Stimulated activated CD8-positive, alpha-beta memory T cell treated with anti-CD3 and anti-CD28 coated beads, Interleukin-12 subunit alpha, Interleukin-12 subunit beta, amount 100 ng/mL, for 4 hours (primary cell): ENCODE measurements at regions not wholly inside any gene's neighbourhood (a gene's known extent, or its start where the extent isn't known, plus 50 kb on each side); places are given as distances from the start of the nearest gene placed in this dataset.

Experiments
- DNase-seq: peaks from one replicate; pipeline ENCODE4 v3.0.0-alpha.2; 2020; ENCODE audit warnings: low read depth

GRCh38 chr2:111219285-111219684 lies 98.6 kb downstream of the BCL2L11 start:
- no peak for DNase-seq

- DNase-seq = no peak
Measured at GRCh38 chr2:111219734-111220505, 99.2 kb downstream of the BCL2L11 start.

- no peak for DNase-seq
Measured at GRCh38 chr2:111220962-111221361, 100.2 kb downstream of the BCL2L11 start.

DNA sequence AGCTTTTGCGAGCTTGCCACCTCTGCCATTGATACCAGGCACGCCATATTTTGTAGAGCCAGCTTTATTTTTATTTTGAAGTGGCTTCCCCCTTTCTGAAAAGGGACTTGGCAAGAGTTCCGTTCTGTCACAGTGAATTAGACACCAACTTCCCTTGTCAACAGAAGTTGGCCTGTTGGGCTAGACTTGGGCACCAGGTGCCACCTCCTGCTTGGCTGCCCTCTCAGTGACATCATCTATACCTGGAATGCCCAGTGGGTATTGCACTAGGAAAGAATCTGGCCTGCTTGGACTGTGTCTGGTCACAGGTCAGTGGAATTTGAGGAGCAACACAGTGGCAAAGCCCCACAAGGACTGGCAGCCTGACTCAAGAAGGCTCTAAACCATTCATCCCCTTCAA lies 101.0 kb downstream of the BCL2L11 start:
- DNase-seq = no peak

- DNase-seq = no peak
Measured at GRCh38 chr2:111222204-111222866, 101.6 kb downstream of the BCL2L11 start.

DNA sequence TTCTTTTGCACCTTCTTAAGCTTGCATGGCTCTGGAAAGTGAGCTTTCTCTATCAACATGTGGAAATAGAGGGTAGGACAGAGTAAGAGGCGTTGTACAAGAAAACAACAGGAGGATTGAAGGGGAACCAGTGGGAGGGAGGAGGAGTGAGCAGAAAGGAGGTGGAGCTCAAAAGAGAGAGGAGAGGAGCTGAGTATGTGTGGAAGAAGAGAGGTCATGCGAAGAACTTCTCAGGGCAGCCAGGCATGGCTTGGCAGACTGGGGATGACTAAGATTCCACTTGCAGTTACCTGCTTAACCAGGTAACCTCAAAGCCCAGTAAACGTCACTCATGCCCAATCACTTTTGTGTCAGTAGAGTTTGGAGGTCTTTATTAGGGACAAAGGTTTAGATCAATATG lies 105.1 kb downstream of the BCL2L11 start:
- no peak for DNase-seq

DNA sequence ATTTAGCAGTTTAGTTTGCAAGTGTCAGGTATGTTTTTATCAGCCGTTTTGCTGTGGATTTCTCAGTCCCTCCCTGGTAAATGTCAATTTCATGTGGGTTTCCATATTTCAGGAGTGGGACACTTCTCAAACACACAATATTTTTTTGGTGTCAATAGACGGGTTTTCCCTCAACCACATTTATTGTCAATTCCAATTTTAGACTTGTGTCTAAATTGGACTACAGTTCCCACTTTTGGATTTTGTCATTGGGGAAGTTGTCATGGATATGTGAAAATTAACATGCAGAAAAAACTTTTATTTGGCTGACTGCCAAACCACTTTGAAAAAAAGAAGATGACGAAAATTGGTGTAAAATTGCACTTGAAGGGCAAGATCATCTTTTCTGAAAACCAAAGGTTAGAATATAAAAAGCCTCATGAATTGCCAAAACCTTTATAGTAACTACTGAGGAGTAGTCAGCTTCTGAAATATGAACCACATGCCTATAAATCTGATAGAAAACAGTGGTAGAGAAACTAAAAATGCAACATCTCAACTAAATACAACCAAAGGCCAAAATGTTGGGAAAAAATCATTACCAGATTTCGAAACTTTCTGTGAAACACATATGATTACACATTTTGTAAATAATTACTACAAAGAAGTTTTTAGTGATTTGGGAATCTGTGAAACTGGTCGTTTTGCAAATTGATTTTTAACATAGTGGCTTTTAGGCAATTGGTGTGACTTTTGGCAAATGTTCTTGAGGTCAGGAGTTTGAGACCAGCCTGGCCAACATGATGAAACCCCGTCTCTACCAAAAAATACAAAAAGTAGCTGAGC lies 106.4 kb downstream of the BCL2L11 start:
- no peak for DNase-seq

GRCh38 chr2:111227716-111228141 lies 107.0 kb downstream of the BCL2L11 start:
- no peak for DNase-seq

- no peak for DNase-seq
Measured at GRCh38 chr2:111231532-111232252, 111.0 kb downstream of the BCL2L11 start.

- no peak for DNase-seq
Measured at GRCh38 chr2:111235192-111236015, 114.7 kb downstream of the BCL2L11 start.

DNA sequence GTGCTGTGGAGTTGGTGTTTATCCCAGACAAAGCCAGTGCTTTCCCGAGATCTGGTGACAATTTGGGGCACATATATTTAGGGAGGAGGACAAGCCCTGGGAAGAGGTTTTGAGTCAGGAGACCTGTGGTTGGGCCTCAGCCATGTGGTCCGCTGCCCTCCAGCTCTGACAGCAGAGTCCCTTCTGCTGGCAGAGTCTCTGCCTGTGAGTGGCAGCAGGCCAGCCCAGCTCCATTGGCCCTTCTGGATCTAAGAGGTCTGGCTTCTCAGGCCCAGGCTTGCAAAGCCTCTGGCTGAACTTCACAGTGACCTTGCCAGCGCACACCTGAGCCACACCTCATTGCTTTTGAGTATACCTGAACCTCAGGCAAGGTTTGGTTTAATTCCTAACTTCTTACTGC lies 115.3 kb downstream of the BCL2L11 start:
- no peak for DNase-seq

GRCh38 chr2:111238296-111238695 lies 117.6 kb downstream of the BCL2L11 start:
- no peak for DNase-seq

- no peak for DNase-seq
Measured at GRCh38 chr2:111239107-111239506, 118.4 kb downstream of the BCL2L11 start.

DNA sequence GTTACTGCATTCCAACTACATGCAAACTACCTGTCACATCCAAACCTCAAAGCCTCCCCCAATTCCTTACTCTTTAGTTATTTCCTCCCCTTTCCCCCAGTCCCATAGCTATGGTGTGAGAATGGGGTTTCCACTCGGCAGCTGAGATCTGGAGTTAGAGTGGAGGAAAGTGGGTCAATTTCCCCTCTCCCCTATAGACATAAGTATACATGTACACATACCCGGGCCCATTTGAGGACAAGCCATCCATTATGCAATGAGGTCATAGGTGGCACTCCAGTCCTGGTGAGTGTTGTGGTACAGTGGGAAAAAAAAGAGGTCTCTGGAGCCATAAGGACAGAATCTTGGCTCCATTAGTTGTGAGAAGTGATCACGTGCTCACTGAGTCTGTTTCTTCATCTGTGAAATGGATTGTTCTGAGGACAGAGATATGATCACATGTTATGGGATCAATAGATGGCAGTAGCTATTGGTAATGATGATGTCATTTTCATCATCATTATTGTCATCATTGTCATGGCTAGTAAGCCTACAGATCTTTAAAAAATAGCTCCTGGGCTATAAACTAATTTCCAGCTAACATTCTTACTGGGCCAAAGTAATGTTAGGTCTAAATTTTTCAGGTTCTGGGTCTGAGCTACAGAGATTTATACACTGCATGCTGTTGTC lies 119.0 kb downstream of the BCL2L11 start:
- no peak for DNase-seq

DNA sequence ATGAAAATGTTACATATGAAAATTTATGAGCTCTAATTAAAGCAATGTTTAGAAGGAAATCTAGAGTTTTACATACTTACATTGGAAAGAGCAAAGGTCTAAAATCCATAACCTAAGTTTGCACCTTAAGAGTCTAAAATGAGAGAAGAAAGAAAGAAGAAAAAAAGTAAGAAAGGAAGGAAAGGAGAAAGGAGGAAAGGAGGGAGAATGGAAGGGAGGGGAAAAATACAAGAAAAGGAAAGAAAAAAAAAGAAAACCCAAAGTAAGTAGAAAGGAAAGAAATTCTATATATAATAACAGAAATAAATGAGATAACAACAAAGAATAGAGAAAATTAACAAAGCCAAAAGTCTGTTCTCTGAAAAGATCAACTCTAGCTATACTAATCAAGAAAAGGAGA lies 122.6 kb downstream of the BCL2L11 start:
- no peak for DNase-seq

DNA sequence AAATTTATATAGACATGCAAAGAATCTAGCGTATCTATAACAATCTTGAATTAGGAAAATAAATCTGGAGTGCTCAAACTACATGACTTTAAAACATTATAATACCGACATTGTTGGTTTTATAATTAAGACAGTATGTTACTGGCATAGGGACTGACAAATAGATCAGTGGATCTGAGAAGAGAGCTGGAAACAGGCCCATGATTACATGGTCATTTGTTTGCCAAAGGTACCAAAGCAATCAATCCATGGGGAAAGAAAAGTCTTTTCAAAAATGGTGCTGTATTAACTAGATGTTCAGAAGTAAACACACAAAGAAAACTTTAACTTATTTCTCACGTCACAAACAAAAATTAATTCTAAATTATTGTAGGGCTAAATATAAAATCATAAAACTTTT lies 124.2 kb downstream of the BCL2L11 start:
- no peak for DNase-seq

GRCh38 chr2:111246620-111247061 lies 125.9 kb downstream of the BCL2L11 start:
- no peak for DNase-seq

- no peak for DNase-seq
Measured at GRCh38 chr2:111247491-111247890, 126.8 kb downstream of the BCL2L11 start.

DNA sequence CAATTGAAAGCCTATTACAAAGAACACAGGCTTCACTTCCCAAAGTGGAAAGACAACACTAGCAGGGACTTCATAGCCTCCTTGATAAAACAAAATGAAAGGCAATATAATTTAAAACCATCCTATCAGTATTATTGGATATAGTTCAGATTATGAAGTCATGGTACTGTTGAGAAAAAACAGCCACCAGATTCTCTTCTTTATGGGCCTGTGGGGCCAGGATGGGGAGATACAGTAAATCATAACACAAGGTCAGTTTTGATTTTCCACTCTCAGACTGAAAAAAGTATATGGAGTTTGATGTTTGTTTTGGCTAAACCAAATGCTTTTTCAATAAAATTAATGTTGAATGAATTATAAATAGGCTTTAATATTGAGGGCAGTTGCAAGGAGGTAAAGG lies 129.1 kb downstream of the BCL2L11 start:
- DNase-seq = no peak

DNA sequence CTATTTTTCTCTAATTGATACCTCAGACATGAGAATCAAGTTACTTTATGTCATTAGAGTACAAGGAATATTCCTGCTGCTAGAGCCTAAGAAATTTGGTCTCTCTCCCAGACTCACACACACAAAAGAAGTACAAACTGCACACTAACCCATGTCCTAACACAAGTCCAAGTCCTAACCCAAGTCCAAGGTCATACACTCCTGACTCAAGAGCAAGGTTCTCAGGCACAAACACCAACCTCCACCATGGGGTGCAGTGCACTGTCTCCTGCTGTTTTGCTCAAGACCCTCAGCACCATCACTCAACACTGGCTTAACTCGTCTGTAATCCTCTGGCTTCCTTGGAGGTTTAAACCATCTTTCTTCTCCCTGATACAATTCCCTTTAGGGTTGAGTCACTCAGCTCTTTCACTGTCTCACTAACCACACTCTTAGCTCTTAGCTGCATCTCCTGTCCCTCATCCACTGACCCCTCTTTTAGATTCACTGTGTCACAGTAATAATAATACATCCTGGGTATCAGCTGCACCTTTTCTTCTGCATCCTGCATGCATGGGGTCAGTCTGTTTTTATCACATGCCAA lies 129.8 kb downstream of the BCL2L11 start:
- DNase-seq = no peak
